Activated CD4-positive, alpha-beta T cell treated with anti-CD3 and anti-CD28 coated beads, Interleukin-2, amount 50 U/mL, for 16 hours (primary cell): ENCODE measurements at regions not wholly inside any gene's neighbourhood (a gene's known extent, or its start where the extent isn't known, plus 50 kb on each side); places are given as distances from the start of the nearest gene placed in this dataset.
"Not testable (repeated sequence)": the region's sequence is repeated elsewhere in the genome, so short reads cannot be mapped to it uniquely, and the experiment has no call there.

Experiments used
- DNase-seq: peaks from one replicate; pipeline ENCODE4 v3.0.0-alpha.2; 2020

- no peak for DNase-seq
These were observed 363.4 kb upstream of the BOD1L1 start for GRCh38 chr4:13990596-13991589.

GRCh38 chr4:13992041-13992440, 364.5 kb upstream of the BOD1L1 start:
- no peak for DNase-seq

- no peak for DNase-seq
These were observed 365.5 kb upstream of the BOD1L1 start for GRCh38 chr4:13992975-13993520.

GRCh38 chr4:13994016-13994415, 366.5 kb upstream of the BOD1L1 start:
- DNase-seq = no peak

GRCh38 chr4:13998850-13999445, 371.4 kb upstream of the BOD1L1 start:
- DNase-seq = no peak

GRCh38 chr4:14000091-14000814, 372.7 kb upstream of the BOD1L1 start:
- no peak for DNase-seq

- not testable (repeated sequence) for DNase-seq
These were observed 374.8 kb upstream of the BOD1L1 start for GRCh38 chr4:14002331-14002730.

GRCh38 chr4:14008494-14008893, 381.0 kb upstream of the BOD1L1 start:
- no peak for DNase-seq

GRCh38 chr4:14018191-14018853, 390.8 kb upstream of the BOD1L1 start:
- DNase-seq = no peak

- DNase-seq = no peak
These were observed 394.9 kb upstream of the BOD1L1 start for GRCh38 chr4:14022456-14022855.

GRCh38 chr4:14023036-14023435, 395.5 kb upstream of the BOD1L1 start:
- no peak for DNase-seq

- no peak for DNase-seq
These were observed 396.4 kb upstream of the BOD1L1 start for GRCh38 chr4:14023896-14024295.

- no peak for DNase-seq
These were observed 397.6 kb upstream of the BOD1L1 start for GRCh38 chr4:14025111-14025510.

- no peak for DNase-seq
These were observed 398.4 kb upstream of the BOD1L1 start for GRCh38 chr4:14025891-14026290.

- no peak for DNase-seq
These were observed 401.3 kb upstream of the BOD1L1 start for GRCh38 chr4:14028862-14029261.

GRCh38 chr4:14035076-14035475, 407.6 kb upstream of the BOD1L1 start:
- DNase-seq = no peak

- no peak for DNase-seq
These were observed 415.7 kb upstream of the BOD1L1 start for GRCh38 chr4:14043203-14043602.

- no peak for DNase-seq
These were observed 419.1 kb upstream of the BOD1L1 start for GRCh38 chr4:14046642-14047041.

- no peak for DNase-seq
These were observed 420.3 kb upstream of the BOD1L1 start for GRCh38 chr4:14047840-14048239.

GRCh38 chr4:14049946-14050345, 422.4 kb upstream of the BOD1L1 start:
- no peak for DNase-seq

GRCh38 chr4:14053291-14053690, 425.8 kb upstream of the BOD1L1 start:
- no peak for DNase-seq

- DNase-seq = no peak
These were observed 426.9 kb upstream of the BOD1L1 start for GRCh38 chr4:14054391-14054790.

- DNase-seq = no peak
These were observed 431.5 kb upstream of the BOD1L1 start for GRCh38 chr4:14059006-14059405.
